ENCODE measurements at regions not wholly inside any gene's neighbourhood (a gene's known extent, or its start where the extent isn't known, plus 50 kb on each side); places are given as distances from the start of the nearest gene placed in this dataset.

DNA sequence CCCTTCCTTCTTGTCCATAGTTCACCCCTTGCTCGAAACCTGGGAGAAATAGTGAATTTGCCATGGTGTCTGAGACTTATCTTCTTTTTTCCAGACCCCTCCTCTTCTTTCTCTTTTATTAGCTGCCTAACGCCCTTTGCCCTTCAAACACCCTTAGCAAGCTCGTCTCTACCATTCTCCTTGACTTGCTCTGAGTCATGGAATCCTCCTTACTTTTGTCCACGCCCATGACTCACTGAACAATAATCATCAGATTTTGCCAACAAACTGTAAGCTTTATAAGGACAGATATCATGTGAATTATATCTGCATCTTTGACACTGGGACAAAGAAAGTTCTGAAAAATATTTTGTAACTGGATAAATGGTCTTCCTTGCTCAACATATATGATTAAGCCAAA, 67.1 kb upstream of the CNTNAP5 start:
- H3K4me1 Mint-ChIP-seq (ENCODE audit: low read depth), result no peaks in the 10 kb centered on the region
- H3K27ac Mint-ChIP-seq, result no peak overlapping the region
- H3K36me3 Mint-ChIP-seq (ENCODE audit: low read depth), result no peaks in the 10 kb centered on the region
- no peaks in the 10 kb centered on the region; the same call in 1 of the 2 replicates for H3K27me3 Mint-ChIP-seq (ENCODE audit: insufficient read depth)
- no peak for DNase-seq
- TF ChIP-seq CTCF (IDR thresholded peaks at IDR 0.05), result no peak
- H3K9me3 Mint-ChIP-seq, result peaks cover 41% of the 10 kb centered on the region
- no peak overlapping the region for H3K4me3 Mint-ChIP-seq

DNA sequence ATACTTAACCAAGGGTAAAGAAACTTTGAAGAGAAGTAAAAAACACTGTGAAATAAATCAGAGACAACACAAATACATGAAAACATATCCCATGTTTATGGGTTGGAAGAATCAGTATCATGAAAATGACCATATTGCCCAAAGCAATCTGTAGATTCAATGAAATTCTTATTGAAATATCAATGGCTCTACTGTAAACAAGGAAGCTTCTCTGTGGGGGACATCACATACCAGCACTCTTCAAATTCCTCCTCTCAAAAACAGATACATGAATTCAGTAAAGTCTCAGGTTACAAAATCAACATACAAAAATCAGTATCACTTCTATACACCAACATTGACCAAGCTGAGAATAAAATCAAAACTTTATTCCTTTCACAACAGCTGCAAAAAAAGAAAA, 63.5 kb upstream of the CNTNAP5 start:
- no peaks in the 10 kb centered on the region for H3K4me1 Mint-ChIP-seq (ENCODE audit: low read depth)
- TF ChIP-seq CTCF (IDR thresholded peaks at IDR 0.05), result no peak
- H3K27me3 Mint-ChIP-seq (ENCODE audit: insufficient read depth), result no peaks in the 10 kb centered on the region
- peaks cover 43% of the 10 kb centered on the region for H3K9me3 Mint-ChIP-seq
- no peaks in the 10 kb centered on the region for H3K36me3 Mint-ChIP-seq (ENCODE audit: low read depth)
- H3K4me3 Mint-ChIP-seq, result no peak overlapping the region
- H3K27ac Mint-ChIP-seq, result no peak overlapping the region
- no peak for DNase-seq

DNA sequence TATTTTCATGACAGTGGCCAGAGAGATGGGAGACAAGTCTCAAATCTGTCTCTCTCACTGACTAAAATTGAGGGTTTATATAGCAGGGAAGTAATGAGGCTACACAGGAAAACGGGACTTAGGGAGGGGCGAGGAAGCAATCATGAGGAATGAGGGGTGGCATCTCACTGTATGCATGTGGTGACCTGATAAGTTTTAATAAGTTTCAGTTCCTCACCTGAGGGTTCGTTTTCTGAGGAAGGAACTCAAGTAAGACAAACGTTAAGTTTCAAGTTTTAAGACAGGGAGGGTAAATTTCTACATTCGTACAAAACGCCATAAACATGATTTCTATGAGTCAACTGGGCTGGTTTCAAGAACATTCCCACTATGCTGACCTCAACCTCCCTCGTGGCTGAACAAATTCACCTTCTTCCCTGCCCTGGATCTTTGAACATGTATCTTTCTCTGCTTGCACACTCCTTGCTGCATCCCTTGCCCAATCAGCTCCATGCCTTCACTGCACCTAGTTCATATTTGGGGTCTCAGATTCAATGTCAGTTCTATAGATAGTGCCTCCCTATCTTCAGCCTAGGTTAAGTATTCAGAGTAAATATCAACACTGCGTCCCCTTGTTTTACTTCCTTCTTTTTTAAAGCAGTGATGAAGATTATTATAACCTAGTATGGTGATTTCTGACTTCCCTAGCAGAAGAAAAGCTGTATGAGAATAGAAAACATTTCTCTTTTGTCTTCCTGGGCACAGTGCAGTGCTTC, 53.3 kb upstream of the CNTNAP5 start:
- no peaks in the 10 kb centered on the region for H3K27me3 Mint-ChIP-seq (ENCODE audit: insufficient read depth)
- no peak overlapping the region for H3K4me3 Mint-ChIP-seq
- H3K36me3 Mint-ChIP-seq (ENCODE audit: low read depth), result no peaks in the 10 kb centered on the region
- H3K4me1 Mint-ChIP-seq (ENCODE audit: low read depth), result no peaks in the 10 kb centered on the region
- no peak for TF ChIP-seq CTCF (IDR thresholded peaks at IDR 0.05)
- no peak overlapping the region for H3K27ac Mint-ChIP-seq
- H3K9me3 Mint-ChIP-seq, result peaks cover 62% of the 10 kb centered on the region
- no peak for DNase-seq
